ENCODE measurements at regions not wholly inside any gene's neighbourhood (a gene's known extent, or its start where the extent isn't known, plus 50 kb on each side); places are given as distances from the start of the nearest gene placed in this dataset.

DNA sequence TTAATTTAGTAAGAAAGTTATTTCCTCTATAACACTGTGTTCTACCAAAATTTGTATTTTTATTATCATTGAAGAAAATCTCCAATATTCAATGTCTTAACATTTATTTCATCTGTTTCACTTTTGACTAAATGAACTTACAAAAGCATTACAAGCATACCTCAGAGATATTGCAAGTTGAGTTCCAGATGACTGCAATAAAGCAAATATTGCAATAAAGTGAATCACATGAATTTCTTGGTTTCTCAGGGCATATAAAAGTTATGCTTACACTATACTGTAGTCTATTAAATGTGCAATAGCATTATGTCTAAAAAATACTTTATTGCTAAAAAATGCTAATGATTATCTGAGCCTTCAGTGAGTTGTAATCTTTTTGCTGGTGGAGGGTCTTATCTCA, 78.3 kb downstream of the TTC32 start:
- DNase-seq (ENCODE audit: low read depth): no peak
- no peak overlapping the region for H3K4me3 ChIP-seq (ENCODE audit: low read depth, low read length)
- TF ChIP-seq, protein P1, sequence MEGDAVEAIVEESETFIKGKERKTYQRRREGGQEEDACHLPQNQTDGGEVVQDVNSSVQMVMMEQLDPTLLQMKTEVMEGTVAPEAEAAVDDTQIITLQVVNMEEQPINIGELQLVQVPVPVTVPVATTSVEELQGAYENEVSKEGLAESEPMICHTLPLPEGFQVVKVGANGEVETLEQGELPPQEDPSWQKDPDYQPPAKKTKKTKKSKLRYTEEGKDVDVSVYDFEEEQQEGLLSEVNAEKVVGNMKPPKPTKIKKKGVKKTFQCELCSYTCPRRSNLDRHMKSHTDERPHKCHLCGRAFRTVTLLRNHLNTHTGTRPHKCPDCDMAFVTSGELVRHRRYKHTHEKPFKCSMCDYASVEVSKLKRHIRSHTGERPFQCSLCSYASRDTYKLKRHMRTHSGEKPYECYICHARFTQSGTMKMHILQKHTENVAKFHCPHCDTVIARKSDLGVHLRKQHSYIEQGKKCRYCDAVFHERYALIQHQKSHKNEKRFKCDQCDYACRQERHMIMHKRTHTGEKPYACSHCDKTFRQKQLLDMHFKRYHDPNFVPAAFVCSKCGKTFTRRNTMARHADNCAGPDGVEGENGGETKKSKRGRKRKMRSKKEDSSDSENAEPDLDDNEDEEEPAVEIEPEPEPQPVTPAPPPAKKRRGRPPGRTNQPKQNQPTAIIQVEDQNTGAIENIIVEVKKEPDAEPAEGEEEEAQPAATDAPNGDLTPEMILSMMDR (IDR thresholded peaks at IDR 0.05; ENCODE audit: insufficient read depth, low read depth, low read length): no peak

GRCh38 chr2:19819097-19820065, 82.4 kb downstream of the TTC32 start:
- peak; percentile 14 for DNase-seq (ENCODE audit: low read depth)
- TF ChIP-seq, protein P1 (IDR thresholded peaks at IDR 0.05; ENCODE audit: insufficient read depth, low read depth, low read length): no peak
- H3K4me3 ChIP-seq (ENCODE audit: low read depth, low read length): no peak overlapping the region

DNA sequence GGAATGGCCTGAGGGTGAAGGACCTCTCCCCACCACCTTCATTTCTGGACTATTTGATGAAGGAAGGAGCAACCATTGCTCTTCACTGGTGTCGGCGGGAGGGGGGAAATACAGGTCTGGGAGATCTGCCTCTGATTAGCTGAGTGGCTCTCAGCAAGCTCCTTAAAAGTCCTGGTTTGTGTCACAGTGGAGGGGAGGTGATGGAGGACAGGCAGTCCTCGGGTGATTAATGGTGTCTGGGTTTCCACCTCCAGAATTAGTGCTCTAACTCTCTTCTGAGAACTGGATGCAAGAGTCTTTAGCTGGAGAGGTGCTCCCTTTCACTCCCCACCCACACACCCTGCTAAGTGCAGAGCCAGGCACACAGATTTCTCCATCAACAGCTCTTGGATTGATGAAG, 83.2 kb downstream of the TTC32 start:
- H3K4me3 ChIP-seq (ENCODE audit: low read depth, low read length): no peak overlapping the region
- no peak for DNase-seq (ENCODE audit: low read depth)
- TF ChIP-seq, protein P1 (IDR thresholded peaks at IDR 0.05; ENCODE audit: insufficient read depth, low read depth, low read length): no peak

- H3K4me3 ChIP-seq (ENCODE audit: low read depth, low read length): no peak overlapping the region
- TF ChIP-seq, protein P1 (IDR thresholded peaks at IDR 0.05; ENCODE audit: insufficient read depth, low read depth, low read length): no peak
- DNase-seq (ENCODE audit: low read depth): no peak
Observed at GRCh38 chr2:19818039-19818438, 83.7 kb downstream of the TTC32 start.

DNA sequence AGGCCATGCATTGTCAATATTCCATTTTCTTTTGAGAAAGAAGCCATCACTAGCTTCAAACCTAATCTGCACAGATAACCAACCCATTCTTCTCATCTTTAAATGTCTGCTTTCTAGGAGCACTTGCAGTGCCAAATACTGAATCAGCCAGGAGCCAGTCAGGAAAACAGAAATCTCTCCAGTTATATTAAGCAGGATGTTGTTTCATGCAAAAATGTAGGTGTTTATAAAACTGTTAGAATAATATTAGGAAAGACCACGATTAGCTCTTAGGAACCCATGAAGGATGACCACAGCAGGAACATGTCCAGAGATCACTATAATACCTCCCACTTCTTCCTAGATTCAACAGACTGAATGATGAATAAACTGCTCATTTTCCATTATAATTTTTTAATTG, 86.0 kb downstream of the TTC32 start:
- TF ChIP-seq, protein P1 (IDR thresholded peaks at IDR 0.05; ENCODE audit: insufficient read depth, low read depth, low read length): no peak
- no peak overlapping the region for H3K4me3 ChIP-seq (ENCODE audit: low read depth, low read length)
- DNase-seq (ENCODE audit: low read depth): peak; percentile 34

DNA sequence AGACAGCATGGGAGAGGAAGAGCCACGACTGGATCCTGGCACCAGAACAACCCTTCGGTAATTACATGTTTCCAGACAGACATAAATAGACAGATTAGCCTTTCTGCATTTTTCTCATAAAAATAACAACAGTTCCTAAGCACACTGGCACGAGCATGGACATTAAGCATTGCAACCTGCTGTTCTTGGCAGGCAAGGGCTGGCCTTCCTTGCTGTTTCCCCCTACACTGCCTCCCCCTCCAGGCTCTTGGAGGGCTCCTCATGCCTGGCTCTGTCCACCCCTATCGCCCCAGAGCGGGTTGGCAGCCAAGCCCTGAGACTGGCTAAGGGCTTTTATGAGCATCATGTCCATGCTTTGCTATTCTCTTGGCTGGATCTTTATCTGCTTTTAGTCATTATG, 89.6 kb downstream of the TTC32 start:
- no peak for DNase-seq (ENCODE audit: low read depth)
- TF ChIP-seq, protein P1 (IDR thresholded peaks at IDR 0.05; ENCODE audit: insufficient read depth, low read depth, low read length): no peak
- no peak overlapping the region for H3K4me3 ChIP-seq (ENCODE audit: low read depth, low read length)

Data from fibroblast of villous mesenchyme (primary cell).